Neural crest cell (in vitro differentiated cells): ENCODE measurements at regions not wholly inside any gene's neighbourhood (a gene's known extent, or its start where the extent isn't known, plus 50 kb on each side); places are given as distances from the start of the nearest gene placed in this dataset.

Experiments used
- DNase-seq: peaks from one replicate; pipeline ENCODE4 v3.0.0; 2021; ENCODE audit warnings: low read depth, mixed read lengths, low spot score
- H3K27ac Mint-ChIP-seq: one replicate; pipeline ENCODE4 v1.8.0; 2021; ENCODE audit warnings: mild to moderate bottlenecking, mixed read lengths; ENCODE audit not compliant: unreplicated experiment
- H3K27me3 Mint-ChIP-seq: 2 replicates; pipeline ENCODE4 v1.8.0; 2021; ENCODE audit warnings: low read depth, mild to moderate bottlenecking, mixed read lengths
- H3K36me3 Mint-ChIP-seq: 2 replicates; pipeline ENCODE4 v1.8.0; 2021; ENCODE audit warnings: low read depth, mild to moderate bottlenecking, mixed read lengths
- H3K4me1 Mint-ChIP-seq: 2 replicates; pipeline ENCODE4 v1.8.0; 2021; ENCODE audit warnings: mixed read lengths
- H3K4me3 Mint-ChIP-seq: one replicate; pipeline ENCODE4 v1.8.0; 2021; ENCODE audit warnings: mild to moderate bottlenecking, mixed read lengths
- H3K9me3 Mint-ChIP-seq: 2 replicates; pipeline ENCODE4 v1.8.0; 2021; ENCODE audit warnings: mixed read lengths
- TF ChIP-seq, protein P1 (sequence below): fragments of 200-600 bp; sonication (generic); conservative IDR thresholded peaks from 2 replicates; pipeline ENCODE4 v1.5.0; 2021; ENCODE audit warnings: antibody characterized with exemption, mild to moderate bottlenecking

DNA sequence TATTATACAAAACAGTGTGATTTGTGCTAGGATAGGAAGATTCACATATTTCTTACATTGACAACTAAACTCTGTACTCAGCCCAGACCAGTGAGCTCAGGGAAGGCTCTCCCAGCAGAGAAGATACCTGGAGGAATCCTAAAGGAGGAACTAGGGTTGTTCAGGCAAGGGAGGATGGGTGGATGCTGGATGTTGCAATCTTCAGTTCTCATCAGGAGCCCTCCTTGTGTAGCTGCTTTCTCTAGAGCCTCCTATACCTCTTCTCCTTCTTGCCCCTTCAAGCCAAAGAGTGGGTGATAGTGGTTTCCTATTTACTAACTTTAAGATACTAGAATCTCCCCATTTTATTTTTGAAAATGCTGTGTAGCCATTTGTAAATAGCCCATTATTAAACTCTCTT lies 117.3 kb downstream of the NKX6-1 start:
- H3K4me3 Mint-ChIP-seq = no peak overlapping the region
- no peaks in the 10 kb centered on the region for H3K36me3 Mint-ChIP-seq
- no peak overlapping the region for H3K27ac Mint-ChIP-seq

DNA sequence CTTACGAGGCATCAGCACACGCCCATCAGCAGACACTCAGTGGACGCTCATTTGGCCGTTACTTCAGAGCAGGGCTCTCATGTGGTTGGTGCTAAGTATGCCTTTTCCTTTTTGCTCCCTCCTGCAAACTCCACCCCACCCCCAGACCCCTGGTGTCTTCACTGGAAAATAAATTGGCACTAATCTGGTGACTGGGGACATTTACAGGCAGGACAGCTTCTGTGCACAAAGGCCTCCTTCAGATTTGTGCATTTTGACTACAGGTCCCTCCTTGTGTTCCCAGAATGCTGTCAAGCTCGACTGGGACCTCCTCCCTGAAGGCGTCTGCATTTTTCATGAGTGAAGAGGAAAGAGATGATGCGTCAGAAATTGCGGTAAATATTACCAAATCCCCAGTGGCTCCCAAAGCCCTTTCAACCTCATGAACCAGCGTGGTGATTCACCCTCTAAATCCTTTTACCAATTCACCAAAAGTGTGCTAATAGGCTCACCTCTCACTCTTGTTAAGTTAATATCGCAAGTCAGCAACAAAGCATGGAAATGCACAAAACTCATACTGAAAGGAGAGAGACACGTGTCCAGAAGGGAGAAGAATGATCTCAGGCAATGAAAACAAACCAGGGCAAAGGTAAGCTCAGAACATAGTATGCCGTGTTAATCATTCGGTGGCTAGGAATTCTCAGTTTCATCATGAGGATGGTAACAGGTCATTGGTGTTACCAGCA lies 119.0 kb downstream of the NKX6-1 start:
- peaks cover 35% of the 10 kb centered on the region for H3K4me1 Mint-ChIP-seq
- TF ChIP-seq, protein P1, sequence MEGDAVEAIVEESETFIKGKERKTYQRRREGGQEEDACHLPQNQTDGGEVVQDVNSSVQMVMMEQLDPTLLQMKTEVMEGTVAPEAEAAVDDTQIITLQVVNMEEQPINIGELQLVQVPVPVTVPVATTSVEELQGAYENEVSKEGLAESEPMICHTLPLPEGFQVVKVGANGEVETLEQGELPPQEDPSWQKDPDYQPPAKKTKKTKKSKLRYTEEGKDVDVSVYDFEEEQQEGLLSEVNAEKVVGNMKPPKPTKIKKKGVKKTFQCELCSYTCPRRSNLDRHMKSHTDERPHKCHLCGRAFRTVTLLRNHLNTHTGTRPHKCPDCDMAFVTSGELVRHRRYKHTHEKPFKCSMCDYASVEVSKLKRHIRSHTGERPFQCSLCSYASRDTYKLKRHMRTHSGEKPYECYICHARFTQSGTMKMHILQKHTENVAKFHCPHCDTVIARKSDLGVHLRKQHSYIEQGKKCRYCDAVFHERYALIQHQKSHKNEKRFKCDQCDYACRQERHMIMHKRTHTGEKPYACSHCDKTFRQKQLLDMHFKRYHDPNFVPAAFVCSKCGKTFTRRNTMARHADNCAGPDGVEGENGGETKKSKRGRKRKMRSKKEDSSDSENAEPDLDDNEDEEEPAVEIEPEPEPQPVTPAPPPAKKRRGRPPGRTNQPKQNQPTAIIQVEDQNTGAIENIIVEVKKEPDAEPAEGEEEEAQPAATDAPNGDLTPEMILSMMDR = no peak
- H3K4me3 Mint-ChIP-seq = no peak overlapping the region
- H3K36me3 Mint-ChIP-seq = no peaks in the 10 kb centered on the region
- peaks cover 76% of the 10 kb centered on the region for H3K27me3 Mint-ChIP-seq
- DNase-seq = no peak
- no peaks in the 10 kb centered on the region for H3K9me3 Mint-ChIP-seq
- H3K27ac Mint-ChIP-seq = peak overlapping the region; percentile 59

More for the DNA sequence above, 117.3 kb downstream of the NKX6-1 start:
- TF ChIP-seq, protein P1 = no peak
- no peak for DNase-seq
- Mint-ChIP-seq H3K9me3 (no peaks in the 10 kb centered on the region), H3K27me3 (peaks cover 80% of the 10 kb centered on the region), H3K4me1 (peaks cover 45% of the 10 kb centered on the region)

DNA sequence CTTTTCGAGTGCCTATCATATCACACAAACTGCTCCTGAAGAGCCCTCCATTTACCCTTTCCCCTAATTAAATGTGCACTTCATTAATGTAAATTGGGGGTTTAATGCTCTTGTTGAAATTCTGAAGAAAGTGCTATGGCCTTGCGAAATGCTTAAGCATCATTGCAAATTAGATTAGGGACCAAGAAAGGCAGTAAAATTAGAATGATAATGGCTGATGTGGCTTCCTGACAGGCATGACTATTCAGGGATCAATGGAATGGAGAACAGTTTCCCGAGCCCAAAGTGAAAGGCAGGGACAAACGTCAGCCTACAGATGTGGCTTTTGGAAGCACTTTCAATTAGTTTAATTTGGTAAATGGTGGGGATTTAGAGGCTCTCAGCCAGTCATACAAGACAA lies 120.1 kb downstream of the NKX6-1 start:
- TF ChIP-seq, protein P1 = no peak
- Mint-ChIP-seq H3K4me1 (peaks cover 28% of the 10 kb centered on the region), H3K9me3 (no peaks in the 10 kb centered on the region), H3K27me3 (peaks cover 67% of the 10 kb centered on the region), H3K36me3 (no peaks in the 10 kb centered on the region), H3K27ac (peak overlapping the region; percentile 93), H3K4me3 (peak overlapping the region; percentile 83)
- no peak for DNase-seq

DNA sequence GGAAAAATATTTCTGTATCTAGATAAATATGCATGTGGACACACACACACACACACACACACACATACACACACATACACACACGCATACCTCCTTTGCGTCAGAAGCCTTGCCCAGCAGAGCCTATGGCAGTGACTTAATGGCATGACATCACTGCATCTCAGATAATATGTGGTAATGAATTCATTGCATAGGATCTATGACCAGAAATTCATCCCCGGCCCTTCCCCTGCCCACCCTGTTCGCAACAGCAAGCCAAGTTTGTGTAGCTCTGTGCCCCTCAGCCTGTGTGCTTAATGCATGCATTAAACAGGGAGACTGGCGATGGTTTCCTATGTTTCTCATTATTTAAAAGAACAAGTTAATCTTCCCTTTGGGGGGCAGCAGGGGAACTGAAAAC lies 120.7 kb downstream of the NKX6-1 start:
- DNase-seq = no peak
- H3K36me3 Mint-ChIP-seq = no peaks in the 10 kb centered on the region
- H3K27ac Mint-ChIP-seq = no peak overlapping the region

DNA sequence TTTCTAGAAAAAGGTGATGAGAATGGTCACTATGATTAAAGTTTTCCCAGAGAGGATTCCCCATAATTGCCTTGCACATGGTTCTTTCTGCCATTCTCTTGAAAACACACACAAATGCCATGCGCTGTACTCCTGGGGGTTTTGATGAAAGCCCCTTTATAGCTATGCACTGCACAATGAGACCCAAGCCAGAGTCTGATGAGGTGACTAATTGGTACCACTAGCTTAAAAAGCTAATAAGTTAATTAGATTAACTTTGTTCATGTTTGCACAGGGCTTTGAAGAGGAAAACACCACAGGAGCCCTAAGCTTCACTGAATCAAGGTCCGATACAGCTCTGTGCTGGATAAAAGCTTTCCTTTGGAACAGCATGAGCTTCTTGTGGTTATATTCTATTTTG lies 132.2 kb downstream of the NKX6-1 start:
- Mint-ChIP-seq H3K4me3 (no peak overlapping the region), H3K9me3 (no peaks in the 10 kb centered on the region), H3K4me1 (peaks cover 26% of the 10 kb centered on the region), H3K36me3 (peaks cover 2% of the 10 kb centered on the region), H3K27ac (no peak overlapping the region), H3K27me3 (peaks cover 53% of the 10 kb centered on the region)
- DNase-seq = no peak
- TF ChIP-seq, protein P1 = no peak

More for the DNA sequence above, 120.7 kb downstream of the NKX6-1 start:
- Mint-ChIP-seq H3K4me3 (peak overlapping the region; percentile 83), H3K9me3 (no peaks in the 10 kb centered on the region), H3K27me3 (peaks cover 62% of the 10 kb centered on the region), H3K4me1 (peaks cover 28% of the 10 kb centered on the region)
- TF ChIP-seq, protein P1 = no peak
